ENCODE measurements at regions not wholly inside any gene's neighbourhood (a gene's known extent, or its start where the extent isn't known, plus 50 kb on each side); places are given as distances from the start of the nearest gene placed in this dataset.

DNA sequence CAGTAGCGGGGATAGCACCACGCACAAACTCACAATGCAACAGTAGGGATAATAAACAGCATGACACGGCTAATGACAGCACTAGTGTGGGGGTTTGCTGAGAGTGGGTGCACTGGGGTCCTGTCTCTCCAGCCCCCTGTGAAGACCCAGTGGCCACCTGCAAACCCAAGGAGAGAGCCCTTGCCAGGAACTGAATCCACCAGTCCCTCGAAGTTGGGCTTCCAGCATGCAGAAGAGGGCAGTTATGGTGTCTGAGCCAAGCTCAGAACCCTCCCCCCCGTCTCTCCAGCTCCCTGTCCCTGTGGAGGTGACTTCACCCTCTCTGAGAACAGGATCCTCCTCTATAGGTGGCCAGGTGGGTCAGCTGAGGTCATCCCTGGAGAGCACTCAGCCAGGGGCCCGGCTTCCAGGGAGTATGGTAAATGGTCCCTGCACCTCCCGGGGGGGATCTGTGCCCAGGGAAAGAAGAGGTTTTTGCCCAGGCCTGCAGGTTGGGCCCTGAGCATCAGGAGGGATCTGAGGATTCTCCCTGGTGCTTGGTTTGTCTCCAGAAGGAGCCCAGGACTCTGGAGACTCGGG lies 86.3 kb upstream of the PRR5 start:
- Histone ChIP-seq H3K4me1 (ENCODE audit: control insufficient read depth in 2 of 3, insufficient read depth in 2 of 3, low read depth in 1 of 3, low read length in 3 of 3) (peaks cover 0 to 4% (median 0%) of the 10 kb centered on the region in 3 donors), H3K36me3 (ENCODE audit: control insufficient read depth in 2 of 3, insufficient read depth in 3 of 3, low read length in 3 of 3) (no peaks in the 10 kb centered on the region), H3K27ac (ENCODE audit: low read depth in 2 of 2, low read length in 2 of 2) (no peak overlapping the region), H3K4me3 (ENCODE audit: low read length in 3 of 3) (no peak overlapping the region), H3K9ac (ENCODE audit: low read length in 3 of 3) (no peak overlapping the region), H3K9me3 (ENCODE audit: control insufficient read depth in 2 of 3, insufficient read depth in 1 of 3, low read length in 3 of 3) (peaks cover 0 to 15% (median 0%) of the 10 kb centered on the region in 3 donors), H3K27me3 (ENCODE audit: control insufficient read depth, insufficient read depth, low read length) (peaks cover 3% of the 10 kb centered on the region)
- TF ChIP-seq, protein P1, sequence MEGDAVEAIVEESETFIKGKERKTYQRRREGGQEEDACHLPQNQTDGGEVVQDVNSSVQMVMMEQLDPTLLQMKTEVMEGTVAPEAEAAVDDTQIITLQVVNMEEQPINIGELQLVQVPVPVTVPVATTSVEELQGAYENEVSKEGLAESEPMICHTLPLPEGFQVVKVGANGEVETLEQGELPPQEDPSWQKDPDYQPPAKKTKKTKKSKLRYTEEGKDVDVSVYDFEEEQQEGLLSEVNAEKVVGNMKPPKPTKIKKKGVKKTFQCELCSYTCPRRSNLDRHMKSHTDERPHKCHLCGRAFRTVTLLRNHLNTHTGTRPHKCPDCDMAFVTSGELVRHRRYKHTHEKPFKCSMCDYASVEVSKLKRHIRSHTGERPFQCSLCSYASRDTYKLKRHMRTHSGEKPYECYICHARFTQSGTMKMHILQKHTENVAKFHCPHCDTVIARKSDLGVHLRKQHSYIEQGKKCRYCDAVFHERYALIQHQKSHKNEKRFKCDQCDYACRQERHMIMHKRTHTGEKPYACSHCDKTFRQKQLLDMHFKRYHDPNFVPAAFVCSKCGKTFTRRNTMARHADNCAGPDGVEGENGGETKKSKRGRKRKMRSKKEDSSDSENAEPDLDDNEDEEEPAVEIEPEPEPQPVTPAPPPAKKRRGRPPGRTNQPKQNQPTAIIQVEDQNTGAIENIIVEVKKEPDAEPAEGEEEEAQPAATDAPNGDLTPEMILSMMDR (IDR thresholded peaks at IDR 0.05; ENCODE audit: borderline replicate concordance, extremely low read depth, insufficient read depth), result no peak
- DNase-seq (peak in 1 of 5 donors; percentile 41), FAIRE-seq (no peak)
- intact Hi-C loops (cut with DNase I), result no loop called here

DNA sequence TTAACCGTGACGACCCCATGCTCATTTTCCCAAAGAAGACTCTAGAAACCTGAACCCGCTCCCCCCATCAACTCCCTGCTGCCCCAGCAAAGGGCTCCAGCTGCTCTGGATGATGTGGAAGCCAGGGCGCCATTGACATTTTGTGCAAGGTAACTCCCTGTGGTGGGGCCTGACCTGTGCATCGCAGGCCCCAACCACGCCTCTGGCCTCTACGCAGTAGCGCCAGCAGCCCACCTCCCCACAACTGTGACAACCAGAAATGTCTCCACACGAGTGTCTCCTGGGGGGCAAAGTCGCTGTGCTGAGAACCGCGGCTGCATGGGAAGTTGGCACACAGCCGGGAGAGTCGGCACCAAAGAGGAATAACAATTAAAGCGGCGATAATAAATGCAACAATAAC lies 86.9 kb upstream of the PRR5 start:
- Histone ChIP-seq H3K9me3 (ENCODE audit: control insufficient read depth in 2 of 3, insufficient read depth in 1 of 3, low read length in 3 of 3) (peaks cover 0 to 15% (median 0%) of the 10 kb centered on the region in 3 donors), H3K4me3 (ENCODE audit: low read length in 3 of 3) (no peak overlapping the region), H3K4me1 (ENCODE audit: control insufficient read depth in 2 of 3, insufficient read depth in 2 of 3, low read depth in 1 of 3, low read length in 3 of 3) (peaks cover 0 to 4% (median 0%) of the 10 kb centered on the region in 3 donors), H3K36me3 (ENCODE audit: control insufficient read depth in 2 of 3, insufficient read depth in 3 of 3, low read length in 3 of 3) (no peaks in the 10 kb centered on the region), H3K9ac (ENCODE audit: low read length in 3 of 3) (no peak overlapping the region), H3K27ac (ENCODE audit: low read depth in 2 of 2, low read length in 2 of 2) (no peak overlapping the region), H3K27me3 (ENCODE audit: control insufficient read depth, insufficient read depth, low read length) (peaks cover 3% of the 10 kb centered on the region)
- FAIRE-seq (no peak), DNase-seq (peak in 1 of 5 donors; percentile 59)
- intact Hi-C loops (cut with DNase I), result no loop called here
- TF ChIP-seq, protein P1 (IDR thresholded peaks at IDR 0.05; ENCODE audit: borderline replicate concordance, extremely low read depth, insufficient read depth), result no peak

DNA sequence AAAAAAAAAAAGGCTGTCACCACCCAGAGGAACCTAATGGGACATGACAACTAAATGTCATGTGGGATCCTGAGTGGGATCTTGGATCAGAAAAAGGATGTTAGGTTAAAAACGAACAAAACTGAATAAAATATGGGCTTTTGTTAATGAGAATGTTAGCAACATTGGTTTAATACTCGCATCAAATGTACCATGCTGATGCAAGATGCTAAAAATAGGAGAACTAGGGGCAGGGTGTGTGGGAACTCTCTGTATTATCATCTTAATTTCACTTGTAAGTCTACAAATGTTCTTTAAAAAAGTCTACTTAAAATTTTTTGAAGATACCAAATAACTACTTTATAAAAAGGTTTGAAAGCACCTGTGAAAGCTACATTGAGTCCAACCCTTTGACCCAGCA lies 88.8 kb upstream of the PRR5 start:
- Histone ChIP-seq H3K27ac (ENCODE audit: low read depth in 2 of 2, low read length in 2 of 2) (no peak overlapping the region), H3K9ac (ENCODE audit: low read length in 3 of 3) (no peak overlapping the region), H3K4me1 (ENCODE audit: control insufficient read depth in 2 of 3, insufficient read depth in 2 of 3, low read depth in 1 of 3, low read length in 3 of 3) (no peaks in the 10 kb centered on the region), H3K9me3 (ENCODE audit: control insufficient read depth in 2 of 3, insufficient read depth in 1 of 3, low read length in 3 of 3) (peaks cover 0 to 15% (median 0%) of the 10 kb centered on the region in 3 donors), H3K4me3 (ENCODE audit: low read length in 3 of 3) (no peak overlapping the region), H3K27me3 (ENCODE audit: control insufficient read depth, insufficient read depth, low read length) (no peaks in the 10 kb centered on the region), H3K36me3 (ENCODE audit: control insufficient read depth in 2 of 3, insufficient read depth in 3 of 3, low read length in 3 of 3) (no peaks in the 10 kb centered on the region)
- DNase-seq (no peak), FAIRE-seq (no peak)
- TF ChIP-seq, protein P1 (IDR thresholded peaks at IDR 0.05; ENCODE audit: borderline replicate concordance, extremely low read depth, insufficient read depth), result no peak
- intact Hi-C loops (cut with DNase I), result no loop called here
